MM.1S (cell line): ENCODE measurements at regions not wholly inside any gene's neighbourhood (a gene's known extent, or its start where the extent isn't known, plus 50 kb on each side); places are given as distances from the start of the nearest gene placed in this dataset.

Source experiments
- EZH2 ChIP-seq: fragments of 300-600 bp; sonication (generic); optimal IDR thresholded peaks from 2 replicates; pipeline ENCODE3; 2017; ENCODE audit warnings: low read depth, mild to moderate bottlenecking, antibody characterized with exemption, low read length, mixed read lengths
- EZH2phosphoT487 ChIP-seq: fragments of 300-600 bp; sonication (generic); IDR thresholded peaks from 2 replicates; pipeline ENCODE4 v1.6.1; 2018; ENCODE audit warnings: antibody characterized with exemption, low read length
- TF ChIP-seq, protein P1 (sequence below): fragments of 300-600 bp; sonication (generic); IDR thresholded peaks from 2 replicates; pipeline ENCODE4 v1.5.1; 2016; ENCODE audit warnings: antibody characterized with exemption, low read length, mixed read lengths

DNA sequence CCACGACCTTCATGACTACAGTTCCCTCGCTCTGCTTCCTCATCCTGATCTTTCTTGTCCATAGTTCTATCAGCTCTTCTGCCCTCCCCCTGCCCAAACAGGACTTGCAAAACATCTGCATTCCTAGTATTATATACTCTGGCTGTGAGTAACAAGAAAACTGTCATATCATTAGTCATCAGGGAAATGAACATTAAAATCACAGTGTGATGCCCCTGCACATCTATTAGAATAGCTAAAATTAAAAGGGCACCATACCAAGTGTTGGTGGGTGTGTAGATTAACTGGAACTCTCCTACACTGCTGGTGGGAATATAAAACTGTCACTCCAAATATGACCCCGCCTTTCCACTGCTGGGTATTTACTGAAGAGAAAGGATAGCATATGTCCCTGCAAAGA, 141.8 kb downstream of the C7orf25 start:
- TF ChIP-seq, protein P1, sequence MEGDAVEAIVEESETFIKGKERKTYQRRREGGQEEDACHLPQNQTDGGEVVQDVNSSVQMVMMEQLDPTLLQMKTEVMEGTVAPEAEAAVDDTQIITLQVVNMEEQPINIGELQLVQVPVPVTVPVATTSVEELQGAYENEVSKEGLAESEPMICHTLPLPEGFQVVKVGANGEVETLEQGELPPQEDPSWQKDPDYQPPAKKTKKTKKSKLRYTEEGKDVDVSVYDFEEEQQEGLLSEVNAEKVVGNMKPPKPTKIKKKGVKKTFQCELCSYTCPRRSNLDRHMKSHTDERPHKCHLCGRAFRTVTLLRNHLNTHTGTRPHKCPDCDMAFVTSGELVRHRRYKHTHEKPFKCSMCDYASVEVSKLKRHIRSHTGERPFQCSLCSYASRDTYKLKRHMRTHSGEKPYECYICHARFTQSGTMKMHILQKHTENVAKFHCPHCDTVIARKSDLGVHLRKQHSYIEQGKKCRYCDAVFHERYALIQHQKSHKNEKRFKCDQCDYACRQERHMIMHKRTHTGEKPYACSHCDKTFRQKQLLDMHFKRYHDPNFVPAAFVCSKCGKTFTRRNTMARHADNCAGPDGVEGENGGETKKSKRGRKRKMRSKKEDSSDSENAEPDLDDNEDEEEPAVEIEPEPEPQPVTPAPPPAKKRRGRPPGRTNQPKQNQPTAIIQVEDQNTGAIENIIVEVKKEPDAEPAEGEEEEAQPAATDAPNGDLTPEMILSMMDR, result no peak
- TF ChIP-seq EZH2phosphoT487 (no peak), EZH2 (no peak)
